GM21381 (cell line): ENCODE measurements at regions not wholly inside any gene's neighbourhood (a gene's known extent, or its start where the extent isn't known, plus 50 kb on each side); places are given as distances from the start of the nearest gene placed in this dataset.
"Not testable (repeated sequence)": the region's sequence is repeated elsewhere in the genome, so short reads cannot be mapped to it uniquely, and the experiment has no call there.

Source experiments
- ATAC-seq: cut with Tn5 transposase; IDR thresholded peaks from one replicate; pipeline ENCODE4 v1.9.1; 2021; ENCODE audit warnings: mild to moderate bottlenecking, moderate library complexity; ENCODE audit not compliant: unreplicated experiment

- ATAC-seq: no peak
Measured at GRCh38 chr1:65581119-65581518, 160.7 kb downstream of the LEPR start.

GRCh38 chr1:65584399-65584798 is 163.9 kb downstream of the LEPR start:
- ATAC-seq: no peak

DNA sequence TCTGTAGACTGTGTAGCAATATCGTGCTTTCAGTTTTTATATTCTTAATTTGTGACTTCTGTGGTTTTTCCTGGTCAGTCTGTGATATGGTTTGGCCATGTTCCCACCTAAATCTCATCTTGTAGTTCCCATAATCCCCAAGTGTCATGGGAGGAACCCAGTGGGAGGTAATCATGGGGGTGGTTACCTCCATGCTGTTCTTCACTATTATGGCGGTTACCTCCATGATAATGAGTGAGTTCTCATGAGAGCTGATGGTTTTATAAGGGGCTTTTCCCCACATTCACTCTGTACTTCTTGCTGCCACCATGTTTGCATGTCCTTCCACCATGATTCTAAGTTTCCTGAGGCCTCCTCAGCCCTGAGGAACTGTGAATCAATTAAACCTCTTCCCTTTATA is 169.8 kb downstream of the LEPR start:
- no peak for ATAC-seq

DNA sequence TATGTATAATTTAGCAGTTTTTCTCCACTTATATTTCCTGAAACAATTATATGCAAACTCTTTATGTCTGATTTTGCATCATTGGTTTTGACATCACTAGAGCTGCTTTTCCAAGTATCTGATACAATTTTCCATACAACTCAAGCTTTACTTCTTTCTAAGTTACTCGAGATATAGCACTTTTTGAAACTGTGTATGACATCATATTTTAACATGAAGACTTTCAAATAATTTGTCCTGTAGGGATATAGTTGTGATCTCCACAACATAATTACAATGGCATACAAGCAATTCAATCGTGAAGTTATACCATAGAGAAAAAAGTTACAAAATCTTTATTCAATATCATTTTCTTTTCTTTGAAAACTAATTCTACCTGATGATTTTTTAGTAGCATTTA is 173.0 kb downstream of the LEPR start:
- ATAC-seq: no peak

GRCh38 chr1:65595724-65596123 is 175.3 kb downstream of the LEPR start:
- no peak for ATAC-seq

DNA sequence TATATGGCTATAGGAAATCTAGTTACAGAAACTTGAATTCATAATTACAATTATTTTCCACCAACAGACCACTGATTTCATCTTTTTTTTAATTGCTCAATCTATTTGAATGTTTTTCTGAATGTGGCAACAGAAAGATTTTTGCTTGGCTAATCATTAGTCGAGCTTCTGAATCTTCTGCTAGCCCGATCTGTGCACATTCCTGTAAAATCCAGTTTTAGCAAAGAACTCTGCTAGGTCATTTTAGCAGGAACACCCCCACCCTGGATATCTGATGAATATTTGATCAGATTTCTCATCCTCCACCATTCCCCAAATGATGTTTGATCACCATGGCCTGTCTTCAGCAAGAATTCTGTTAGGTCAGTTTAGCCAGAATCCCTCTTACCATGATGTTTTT is 176.3 kb downstream of the LEPR start:
- no peak for ATAC-seq

- ATAC-seq: no peak
Measured at GRCh38 chr1:65605621-65606020, 185.2 kb downstream of the LEPR start.

GRCh38 chr1:65606426-65606825 is 186.0 kb downstream of the LEPR start:
- no peak for ATAC-seq

- no peak for ATAC-seq
Measured at GRCh38 chr1:65613884-65614283, 178.8 kb upstream of the PDE4B start.

DNA sequence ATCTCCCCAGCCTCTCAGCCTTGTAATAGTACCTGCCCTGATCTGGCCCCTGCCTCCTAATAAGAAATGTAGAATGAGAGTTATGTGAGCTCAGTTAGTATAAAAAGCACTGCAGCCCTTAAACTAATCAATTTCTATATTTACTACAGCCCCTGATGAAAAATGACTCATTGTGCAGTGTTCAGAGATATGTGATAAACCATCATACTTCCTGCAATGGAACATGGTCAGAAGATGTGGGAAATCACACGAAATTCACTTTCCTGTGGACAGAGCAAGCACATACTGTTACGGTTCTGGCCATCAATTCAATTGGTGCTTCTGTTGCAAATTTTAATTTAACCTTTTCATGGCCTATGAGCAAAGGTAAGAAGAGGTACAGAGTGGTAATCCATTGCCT is 176.8 kb upstream of the PDE4B start:
- ATAC-seq: no peak

GRCh38 chr1:65621721-65622120 is 171.0 kb upstream of the PDE4B start:
- ATAC-seq: not testable (repeated sequence)

GRCh38 chr1:65623895-65624294 is 168.8 kb upstream of the PDE4B start:
- no peak for ATAC-seq

DNA sequence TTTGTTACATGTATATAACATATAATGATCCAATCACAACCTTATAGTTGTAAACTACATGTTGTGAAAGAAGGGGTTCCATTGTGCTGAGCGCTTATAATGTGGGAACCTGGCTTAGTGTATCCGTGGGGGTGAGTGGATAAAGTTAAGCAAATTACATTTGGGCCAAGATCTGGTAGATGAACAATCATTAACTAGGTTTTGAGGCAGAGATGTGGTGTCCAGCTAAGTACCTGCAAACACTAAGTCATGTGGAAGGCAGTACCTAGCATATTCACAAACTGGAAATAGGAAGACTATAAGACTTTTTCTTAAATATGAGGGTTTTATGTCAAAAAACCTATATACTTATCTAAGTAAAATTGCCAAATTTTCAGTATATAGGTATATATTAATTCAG is 167.2 kb upstream of the PDE4B start:
- no peak for ATAC-seq

GRCh38 chr1:65626003-65626402 is 166.7 kb upstream of the PDE4B start:
- ATAC-seq: no peak

- ATAC-seq: no peak
Measured at GRCh38 chr1:65629788-65630187, 162.9 kb upstream of the PDE4B start.

DNA sequence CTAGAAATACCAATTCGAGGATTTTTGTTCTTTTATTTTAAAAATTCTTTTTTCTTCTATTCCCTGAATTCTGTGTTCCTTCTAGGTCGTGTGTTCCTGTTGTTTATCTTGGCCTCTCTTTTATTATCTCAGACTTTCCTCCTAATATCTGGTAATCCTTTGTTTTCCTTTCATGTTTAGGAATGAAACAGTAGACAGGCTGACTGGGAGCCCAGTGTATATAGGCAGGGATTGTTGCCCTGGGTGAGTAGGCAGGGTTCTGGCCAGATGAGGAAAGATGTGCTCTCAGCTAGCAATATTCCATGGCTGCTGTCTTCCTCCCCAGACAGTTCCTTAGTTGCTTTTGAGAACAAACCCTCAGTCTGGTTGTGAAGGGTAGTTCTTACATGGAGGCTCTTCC is 161.8 kb upstream of the PDE4B start:
- no peak for ATAC-seq

DNA sequence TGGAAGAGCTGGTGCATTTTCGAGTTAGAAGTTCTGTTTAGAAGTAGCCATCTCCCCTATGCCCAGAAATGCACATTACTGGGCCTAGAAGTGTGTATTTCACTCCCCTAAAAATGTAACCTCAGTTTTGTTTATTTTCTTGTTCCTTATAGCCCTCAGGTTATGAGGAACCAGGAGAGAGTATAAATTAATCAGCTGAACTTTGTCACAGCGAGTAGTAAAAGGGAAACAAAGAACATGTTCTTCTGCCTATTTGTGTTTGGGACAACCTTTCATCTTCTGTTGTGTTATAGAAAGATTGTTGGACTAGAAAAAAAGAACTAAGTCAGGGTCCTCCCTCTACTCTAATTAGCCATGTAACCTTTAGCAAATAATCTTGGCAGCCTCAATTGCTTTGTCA is 160.5 kb upstream of the PDE4B start:
- ATAC-seq: no peak

DNA sequence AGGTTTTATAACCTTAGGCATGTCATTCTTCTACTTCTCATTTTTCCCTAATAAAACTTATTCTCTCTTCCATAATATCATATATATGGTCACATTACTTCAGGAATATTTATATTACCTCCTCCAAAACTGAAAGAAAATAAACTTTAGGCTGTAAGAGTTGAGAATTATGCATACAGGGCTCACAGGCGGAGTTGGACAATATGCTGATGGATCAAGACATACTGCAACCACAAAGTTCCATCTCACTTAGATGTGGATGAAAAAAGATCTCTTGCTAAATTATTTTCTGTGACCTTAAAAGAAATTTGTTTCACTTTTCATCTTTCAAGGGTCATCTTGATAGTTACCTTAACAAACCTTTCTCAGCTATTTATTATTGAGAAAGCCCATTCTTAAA is 152.6 kb upstream of the PDE4B start:
- ATAC-seq: no peak

DNA sequence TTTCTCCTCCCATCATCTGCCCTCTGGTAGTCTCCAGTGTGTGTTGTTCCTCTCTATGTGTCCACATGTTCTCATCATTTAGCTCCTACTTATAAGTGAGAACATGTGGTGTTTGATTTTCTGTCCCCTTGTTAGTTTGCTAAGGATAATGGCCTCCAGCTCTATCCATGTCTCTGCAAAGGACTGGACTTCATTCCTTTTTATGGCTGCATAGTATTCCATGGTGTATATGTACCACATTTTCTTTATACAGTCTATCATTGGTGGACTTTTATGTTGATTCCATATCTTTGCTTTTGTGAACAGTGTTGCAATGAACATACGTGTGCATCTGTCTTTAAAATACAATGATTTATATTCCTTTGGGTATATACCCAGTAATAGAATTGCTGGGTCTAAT is 143.5 kb upstream of the PDE4B start:
- ATAC-seq: not testable (repeated sequence)

GRCh38 chr1:65650682-65651081 is 142.0 kb upstream of the PDE4B start:
- ATAC-seq: no peak

DNA sequence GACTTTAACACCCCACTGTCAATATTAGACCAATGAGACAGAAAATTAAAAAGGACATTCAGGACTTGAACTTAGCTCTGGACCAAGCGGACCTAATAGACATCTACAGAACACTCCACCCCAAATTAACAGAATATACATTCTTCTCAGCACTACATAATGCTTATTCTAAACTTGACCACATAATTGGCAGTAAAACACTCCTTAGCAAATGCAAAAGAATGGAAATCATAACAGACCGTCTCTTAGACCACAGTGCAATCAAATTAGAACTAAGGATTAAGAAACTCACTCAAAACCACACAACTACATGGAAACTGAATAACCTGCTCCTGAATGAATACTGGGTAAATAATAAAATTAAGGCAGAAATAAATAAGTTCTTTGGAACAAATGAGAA is 138.2 kb upstream of the PDE4B start:
- not testable (repeated sequence) for ATAC-seq

DNA sequence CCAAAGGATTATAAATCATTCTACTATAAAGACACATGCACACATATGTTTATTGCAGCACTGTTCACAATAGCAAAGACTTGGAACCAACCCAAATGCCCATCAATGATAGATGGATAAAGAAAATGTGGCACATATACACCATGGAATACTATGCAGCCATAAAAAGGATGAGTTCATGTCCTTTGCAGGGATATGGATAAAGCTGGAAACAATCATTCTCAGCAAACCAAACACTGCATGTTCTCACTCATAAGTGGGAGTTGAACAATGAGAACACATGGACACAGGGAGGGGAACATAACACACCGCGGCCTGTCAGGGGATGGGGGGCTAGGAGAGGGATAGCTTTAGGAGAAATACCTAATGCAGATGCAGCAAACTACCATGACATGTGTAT is 135.1 kb upstream of the PDE4B start:
- ATAC-seq: not testable (repeated sequence)

DNA sequence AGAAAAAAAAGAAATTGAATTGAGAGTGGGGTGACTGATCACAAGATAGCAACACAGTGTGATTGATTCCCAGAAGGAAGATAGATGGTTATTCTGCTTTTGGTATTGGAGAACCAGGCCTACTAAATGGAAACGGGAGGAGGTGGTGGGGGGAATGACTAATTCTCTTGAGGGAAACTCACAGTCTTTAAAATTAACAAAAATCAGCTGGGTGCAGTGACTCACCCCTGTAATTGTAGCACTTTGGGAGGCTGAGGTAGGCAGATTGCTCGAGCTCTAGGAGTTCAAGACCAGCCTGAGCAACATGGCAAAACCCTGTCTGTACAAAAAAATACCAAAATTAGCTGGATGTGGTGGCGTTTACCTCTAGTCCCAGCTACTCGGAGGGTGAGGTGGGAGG is 134.6 kb upstream of the PDE4B start:
- no peak for ATAC-seq

GRCh38 chr1:65668368-65668767 is 124.3 kb upstream of the PDE4B start:
- no peak for ATAC-seq
